Panc1 (cell line): ENCODE measurements at regions not wholly inside any gene's neighbourhood (a gene's known extent, or its start where the extent isn't known, plus 50 kb on each side); places are given as distances from the start of the nearest gene placed in this dataset.

Experiments
- ATAC-seq: fragments of 200-7000 bp; cut with Tn5 transposase; 2 replicates; pipeline ENCODE4 v1.9.1; 2020; ENCODE audit warnings: mild to moderate bottlenecking, moderate library complexity
- BruUV-seq: library from RNA; stranded (reverse); fragments of 400-500 nt; replicated peaks from 2 replicates; lab custom pipeline; 2021; lab: Mats Ljungman, UMichigan
- CTCF ChIA-PET: fragments of 300-600 bp; sonication (Branson Sonifier 250); formaldehyde crosslinking; loops from one replicate; lab custom pipeline; 2022; ENCODE audit warnings: antibody characterized with exemption; lab: Charles Lee
- POLR2A ChIA-PET: fragments of 300-600 bp; sonication (Branson Sonifier 250); formaldehyde crosslinking; loops from one replicate; lab custom pipeline; 2022; ENCODE audit warnings: antibody characterized with exemption; lab: Charles Lee
- DNase-seq: peaks from one replicate; pipeline ENCODE4 v3.0.0-alpha.2; 2010; ENCODE audit warnings: low read depth, low spot score
- H3K27ac ChIP-seq: 2 replicates; pipeline ENCODE4 v1.5.1; 2011; ENCODE audit warnings: mild to moderate bottlenecking, low read length, inconsistent platforms
- H3K27me3 ChIP-seq: fragments of 200-500 bp; sonication (Bioruptor generic); 2 replicates; pipeline ENCODE4 v1.6.0; 2014; ENCODE audit warnings: low read length, inconsistent platforms; ENCODE audit not compliant: control insufficient read depth, insufficient read depth
- H3K36me3 ChIP-seq: fragments of 200-500 bp; sonication (Bioruptor generic); 2 replicates; pipeline ENCODE4 v1.5.1; 2014; ENCODE audit warnings: inconsistent platforms, mild to moderate bottlenecking, low read length, moderate library complexity; ENCODE audit not compliant: control insufficient read depth, insufficient read depth
- H3K4me1 ChIP-seq: 2 replicates; pipeline ENCODE4 v1.5.1; 2011; ENCODE audit warnings: inconsistent platforms, mild to moderate bottlenecking, low read length, moderate library complexity; ENCODE audit not compliant: control insufficient read depth, insufficient read depth
- H3K4me3 ChIP-seq, 2 experiments: 2 replicates each; pipeline ENCODE4 v1.5.1; 2011 to 2012; ENCODE audit warnings: low read depth in 2 of 2, low read length in 2 of 2, mild to moderate bottlenecking in 2 of 2, inconsistent platforms in 1 of 2, moderate library complexity in 1 of 2
- H3K9me3 ChIP-seq: fragments of 200-500 bp; sonication (Bioruptor generic); 2 replicates; pipeline ENCODE4 v1.5.1; 2014; ENCODE audit warnings: low read depth, mild to moderate bottlenecking, inconsistent platforms, low read length, moderate library complexity; ENCODE audit not compliant: control insufficient read depth, insufficient read depth
- POLR2AphosphoS5 ChIP-seq: IDR thresholded peaks from 2 replicates; pipeline ENCODE4 v1.6.1; 2012; ENCODE audit warnings: mild to moderate bottlenecking, low read depth, low read length, moderate library complexity
- SIN3A ChIP-seq: IDR thresholded peaks from 2 replicates; pipeline ENCODE4 v1.6.1; 2012; ENCODE audit warnings: low read depth, mild to moderate bottlenecking, low read length, moderate library complexity, borderline replicate concordance; ENCODE audit not compliant: insufficient read depth
- TCF7L2 ChIP-seq: IDR thresholded peaks from 2 replicates; pipeline ENCODE4 v1.6.1; 2011; ENCODE audit warnings: mild to moderate bottlenecking, low read depth, low read length, inconsistent platforms
- in situ Hi-C: cut with HindIII; loops from 2 replicates; pipeline ENCODE4 v1.10.0; 2016; ENCODE audit warnings: low sequenced_read_pairs, low pct_unique_long_range_greater_than_20kb
- intact Hi-C: fragments of 100-400 bp; cut with micrococcal nuclease; formaldehyde crosslinking; loops from one replicate; pipeline ENCODE4 v1.10.0; 2022; ENCODE audit not compliant: unreplicated experiment
- TF ChIP-seq, protein P1 (sequence below), 2 experiments: IDR thresholded peaks; 2 replicates each; pipeline ENCODE4 v1.6.1; 2011 to 2012; ENCODE audit warnings: low read depth in 2 of 2, control low read depth in 1 of 2, low read length in 1 of 2, mild to moderate bottlenecking in 1 of 2, moderate library complexity in 1 of 2; ENCODE audit not compliant: insufficient read depth in 1 of 2
- TF ChIP-seq, protein P2 (sequence below): fragments of 450-650 bp; IDR thresholded peaks from 2 replicates; pipeline ENCODE4 v1.5.1; 2017; ENCODE audit warnings: mild to moderate bottlenecking

DNA sequence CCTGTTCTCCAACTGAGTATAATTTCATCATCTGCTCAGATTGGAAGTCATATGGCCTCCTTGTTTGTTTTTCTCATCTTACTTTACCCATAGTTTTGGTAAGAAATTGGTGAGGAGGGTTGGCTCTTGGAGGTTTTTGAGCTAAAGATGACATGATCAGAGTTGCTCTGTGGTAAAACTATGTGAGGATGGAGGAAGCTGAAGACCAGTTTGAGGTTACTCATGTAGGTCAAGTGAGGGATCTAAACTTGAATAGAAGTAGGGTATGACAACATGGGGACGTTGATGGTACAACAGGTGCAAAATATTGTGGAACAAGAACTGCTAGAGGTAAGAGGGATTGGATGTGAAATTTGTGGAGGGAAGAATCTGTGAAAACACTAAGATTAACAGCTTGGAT lies 87.7 kb upstream of the NEO1 start:
- CTCF ChIA-PET: no interaction called here
- DNase-seq (no peak), ATAC-seq (no peak)
- Histone ChIP-seq H3K27ac (no peak overlapping the region), H3K27me3 (no peaks in the 10 kb centered on the region; the same call in 1 of the 2 replicates), H3K4me3 (no peak overlapping the region), H3K9me3 (no peaks in the 10 kb centered on the region), H3K36me3 (no peaks in the 10 kb centered on the region), H3K4me1 (no peaks in the 10 kb centered on the region)
- no TSS peak for BruUV-seq
- in situ Hi-C loops: no loop called here
- POLR2A ChIA-PET: no interaction called here
- intact Hi-C loops: no loop called here
- TF ChIP-seq, protein P1, sequence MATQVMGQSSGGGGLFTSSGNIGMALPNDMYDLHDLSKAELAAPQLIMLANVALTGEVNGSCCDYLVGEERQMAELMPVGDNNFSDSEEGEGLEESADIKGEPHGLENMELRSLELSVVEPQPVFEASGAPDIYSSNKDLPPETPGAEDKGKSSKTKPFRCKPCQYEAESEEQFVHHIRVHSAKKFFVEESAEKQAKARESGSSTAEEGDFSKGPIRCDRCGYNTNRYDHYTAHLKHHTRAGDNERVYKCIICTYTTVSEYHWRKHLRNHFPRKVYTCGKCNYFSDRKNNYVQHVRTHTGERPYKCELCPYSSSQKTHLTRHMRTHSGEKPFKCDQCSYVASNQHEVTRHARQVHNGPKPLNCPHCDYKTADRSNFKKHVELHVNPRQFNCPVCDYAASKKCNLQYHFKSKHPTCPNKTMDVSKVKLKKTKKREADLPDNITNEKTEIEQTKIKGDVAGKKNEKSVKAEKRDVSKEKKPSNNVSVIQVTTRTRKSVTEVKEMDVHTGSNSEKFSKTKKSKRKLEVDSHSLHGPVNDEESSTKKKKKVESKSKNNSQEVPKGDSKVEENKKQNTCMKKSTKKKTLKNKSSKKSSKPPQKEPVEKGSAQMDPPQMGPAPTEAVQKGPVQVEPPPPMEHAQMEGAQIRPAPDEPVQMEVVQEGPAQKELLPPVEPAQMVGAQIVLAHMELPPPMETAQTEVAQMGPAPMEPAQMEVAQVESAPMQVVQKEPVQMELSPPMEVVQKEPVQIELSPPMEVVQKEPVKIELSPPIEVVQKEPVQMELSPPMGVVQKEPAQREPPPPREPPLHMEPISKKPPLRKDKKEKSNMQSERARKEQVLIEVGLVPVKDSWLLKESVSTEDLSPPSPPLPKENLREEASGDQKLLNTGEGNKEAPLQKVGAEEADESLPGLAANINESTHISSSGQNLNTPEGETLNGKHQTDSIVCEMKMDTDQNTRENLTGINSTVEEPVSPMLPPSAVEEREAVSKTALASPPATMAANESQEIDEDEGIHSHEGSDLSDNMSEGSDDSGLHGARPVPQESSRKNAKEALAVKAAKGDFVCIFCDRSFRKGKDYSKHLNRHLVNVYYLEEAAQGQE (IDR thresholded peaks at IDR 0.05; ENCODE audit: insufficient read depth in 1 of 2, low read depth in 2 of 2, low read length in 1 of 2): no peak
- TF ChIP-seq SIN3A: no peak
- TF ChIP-seq, protein P2, sequence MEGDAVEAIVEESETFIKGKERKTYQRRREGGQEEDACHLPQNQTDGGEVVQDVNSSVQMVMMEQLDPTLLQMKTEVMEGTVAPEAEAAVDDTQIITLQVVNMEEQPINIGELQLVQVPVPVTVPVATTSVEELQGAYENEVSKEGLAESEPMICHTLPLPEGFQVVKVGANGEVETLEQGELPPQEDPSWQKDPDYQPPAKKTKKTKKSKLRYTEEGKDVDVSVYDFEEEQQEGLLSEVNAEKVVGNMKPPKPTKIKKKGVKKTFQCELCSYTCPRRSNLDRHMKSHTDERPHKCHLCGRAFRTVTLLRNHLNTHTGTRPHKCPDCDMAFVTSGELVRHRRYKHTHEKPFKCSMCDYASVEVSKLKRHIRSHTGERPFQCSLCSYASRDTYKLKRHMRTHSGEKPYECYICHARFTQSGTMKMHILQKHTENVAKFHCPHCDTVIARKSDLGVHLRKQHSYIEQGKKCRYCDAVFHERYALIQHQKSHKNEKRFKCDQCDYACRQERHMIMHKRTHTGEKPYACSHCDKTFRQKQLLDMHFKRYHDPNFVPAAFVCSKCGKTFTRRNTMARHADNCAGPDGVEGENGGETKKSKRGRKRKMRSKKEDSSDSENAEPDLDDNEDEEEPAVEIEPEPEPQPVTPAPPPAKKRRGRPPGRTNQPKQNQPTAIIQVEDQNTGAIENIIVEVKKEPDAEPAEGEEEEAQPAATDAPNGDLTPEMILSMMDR: no peak
- no peak for TF ChIP-seq POLR2AphosphoS5
- no peak for TF ChIP-seq TCF7L2

DNA sequence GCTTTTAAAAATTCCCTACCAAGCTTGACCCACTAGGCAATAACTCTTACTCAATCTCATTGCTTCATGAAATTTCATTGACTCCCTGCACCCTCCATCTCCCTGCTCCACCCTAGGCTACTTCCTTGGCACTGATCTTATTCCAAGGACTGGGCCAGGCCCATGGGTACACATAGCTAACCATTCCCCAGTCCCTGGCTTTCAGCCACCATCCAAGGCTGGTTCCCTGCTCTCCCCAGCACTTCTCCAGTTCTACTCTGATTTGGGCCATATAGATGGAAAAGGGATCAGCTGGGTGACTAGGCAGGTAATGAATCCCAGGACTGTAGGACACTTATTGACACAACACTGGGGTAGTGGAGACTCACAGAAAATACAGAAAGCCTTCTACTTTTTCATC lies 88.1 kb upstream of the NEO1 start:
- Histone ChIP-seq H3K27me3 (no peaks in the 10 kb centered on the region; the same call in 1 of the 2 replicates), H3K9me3 (no peaks in the 10 kb centered on the region), H3K4me1 (no peaks in the 10 kb centered on the region), H3K27ac (no peak overlapping the region), H3K36me3 (no peaks in the 10 kb centered on the region), H3K4me3 (no peak overlapping the region)
- TF ChIP-seq, protein P1 (IDR thresholded peaks at IDR 0.05; ENCODE audit: insufficient read depth in 1 of 2, low read depth in 2 of 2, low read length in 1 of 2): no peak
- TF ChIP-seq, protein P2: no peak
- TF ChIP-seq POLR2AphosphoS5 (no peak), SIN3A (no peak), TCF7L2 (no peak)
- ChIA-PET POLR2A (no interaction called here), CTCF (no interaction called here)
- DNase-seq (no peak), ATAC-seq (no peak)
- intact Hi-C loops: no loop called here
- BruUV-seq: no TSS peak
- in situ Hi-C loops: no loop called here
